ENCODE measurements at regions not wholly inside any gene's neighbourhood (a gene's known extent, or its start where the extent isn't known, plus 50 kb on each side); places are given as distances from the start of the nearest gene placed in this dataset.

DNA sequence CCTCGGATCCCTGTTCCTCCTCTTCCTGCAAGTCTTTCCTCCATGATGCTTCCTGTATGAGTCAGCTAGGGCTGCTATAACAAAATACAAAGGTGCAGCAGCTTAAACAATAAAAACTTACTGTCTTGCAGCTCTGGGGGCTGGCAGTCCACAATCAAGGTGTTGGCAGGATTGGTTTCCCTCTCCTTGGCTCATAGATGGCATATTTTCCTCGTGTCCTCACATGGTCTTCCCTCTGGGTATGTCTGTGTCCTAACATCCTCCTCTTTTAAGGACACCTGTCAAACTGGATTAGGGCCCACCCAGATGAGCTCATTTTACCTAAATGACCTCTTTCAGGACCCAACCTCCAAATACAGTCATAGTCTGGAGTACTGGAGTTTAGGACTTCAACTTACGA is 117.5 kb downstream of the MED10 start:
- intact Hi-C loops (cut with DNase I), result no loop called here
- no peaks in the 10 kb centered on the region for H3K4me1 ChIP-seq
- DNase-seq (no peak), ATAC-seq (no peak)
- H3K9me3 ChIP-seq, result no peaks in the 10 kb centered on the region
- no peak overlapping the region for H3K4me3 ChIP-seq
- H3K27ac ChIP-seq, result no peak overlapping the region
- H3K27me3 ChIP-seq, result no peaks in the 10 kb centered on the region
- H3K36me3 ChIP-seq, result no peaks in the 10 kb centered on the region
- no peak for TF ChIP-seq POLR2A (IDR thresholded peaks at IDR 0.05)
- TF ChIP-seq, protein P1, sequence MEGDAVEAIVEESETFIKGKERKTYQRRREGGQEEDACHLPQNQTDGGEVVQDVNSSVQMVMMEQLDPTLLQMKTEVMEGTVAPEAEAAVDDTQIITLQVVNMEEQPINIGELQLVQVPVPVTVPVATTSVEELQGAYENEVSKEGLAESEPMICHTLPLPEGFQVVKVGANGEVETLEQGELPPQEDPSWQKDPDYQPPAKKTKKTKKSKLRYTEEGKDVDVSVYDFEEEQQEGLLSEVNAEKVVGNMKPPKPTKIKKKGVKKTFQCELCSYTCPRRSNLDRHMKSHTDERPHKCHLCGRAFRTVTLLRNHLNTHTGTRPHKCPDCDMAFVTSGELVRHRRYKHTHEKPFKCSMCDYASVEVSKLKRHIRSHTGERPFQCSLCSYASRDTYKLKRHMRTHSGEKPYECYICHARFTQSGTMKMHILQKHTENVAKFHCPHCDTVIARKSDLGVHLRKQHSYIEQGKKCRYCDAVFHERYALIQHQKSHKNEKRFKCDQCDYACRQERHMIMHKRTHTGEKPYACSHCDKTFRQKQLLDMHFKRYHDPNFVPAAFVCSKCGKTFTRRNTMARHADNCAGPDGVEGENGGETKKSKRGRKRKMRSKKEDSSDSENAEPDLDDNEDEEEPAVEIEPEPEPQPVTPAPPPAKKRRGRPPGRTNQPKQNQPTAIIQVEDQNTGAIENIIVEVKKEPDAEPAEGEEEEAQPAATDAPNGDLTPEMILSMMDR (IDR thresholded peaks at IDR 0.05), result no peak
- WGBS (ENCODE audit: insufficient coverage, low coverage, low lambda C conversion rate, missing lambda C conversion rate), result 35% methylated on average over 2 of the region's 3 CpGs

DNA sequence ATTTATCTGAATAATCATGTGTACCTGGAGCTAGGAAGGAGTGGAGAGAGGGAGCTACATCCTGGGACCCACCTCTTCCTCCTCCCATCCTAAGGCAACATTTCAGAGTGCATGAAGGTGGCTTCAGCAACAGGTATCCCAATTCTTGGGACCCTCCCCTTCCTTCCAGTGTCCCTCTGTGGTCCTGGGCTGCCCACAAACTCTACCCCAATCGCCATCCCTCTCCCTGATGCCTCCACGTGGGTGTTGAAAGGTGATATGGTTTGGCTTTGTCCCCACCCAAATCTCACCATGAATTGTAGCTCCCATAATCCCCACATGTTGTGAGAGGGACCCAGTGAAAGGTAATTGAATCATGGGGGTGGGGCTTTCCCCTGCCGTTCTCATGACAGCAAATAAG is 121.4 kb downstream of the MED10 start:
- TF ChIP-seq POLR2A (IDR thresholded peaks at IDR 0.05), result no peak
- TF ChIP-seq, protein P1 (IDR thresholded peaks at IDR 0.05), result no peak
- intact Hi-C loops (cut with DNase I), result no loop called here
- H3K27ac ChIP-seq, result no peak overlapping the region

DNA sequence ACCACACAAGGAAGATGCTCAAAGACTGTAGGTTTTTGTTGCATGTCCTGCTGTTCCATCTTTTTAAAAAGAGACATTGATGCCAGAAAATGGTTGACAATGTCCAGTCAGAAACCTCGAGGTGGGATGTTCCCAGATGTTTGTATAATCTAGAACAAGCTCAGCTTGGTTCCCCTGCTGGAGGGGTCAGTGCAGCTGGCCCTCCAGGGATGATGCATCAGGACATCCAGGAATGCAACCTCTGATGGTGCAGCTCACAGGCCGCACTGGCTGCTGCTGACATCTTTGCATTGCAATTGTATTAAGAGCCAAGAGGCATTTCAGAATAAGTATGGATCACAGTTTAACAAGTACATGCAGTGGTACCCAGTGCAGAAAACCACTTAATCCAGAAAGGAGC is 122.4 kb downstream of the MED10 start:
- Histone ChIP-seq H3K4me3 (no peak overlapping the region), H3K4me1 (no peaks in the 10 kb centered on the region), H3K9me3 (no peaks in the 10 kb centered on the region), H3K36me3 (no peaks in the 10 kb centered on the region), H3K27me3 (no peaks in the 10 kb centered on the region), H3K27ac (no peak overlapping the region)
- TF ChIP-seq, protein P1 (IDR thresholded peaks at IDR 0.05), result no peak
- no peak for TF ChIP-seq POLR2A (IDR thresholded peaks at IDR 0.05)
- WGBS (ENCODE audit: insufficient coverage, low coverage, low lambda C conversion rate, missing lambda C conversion rate), result 27% methylated on average over 2 of the region's 2 CpGs
- DNase-seq (no peak), ATAC-seq (no peak)
- intact Hi-C loops (cut with DNase I), result no loop called here

More for the DNA sequence above, 121.4 kb downstream of the MED10 start:
- no peaks in the 10 kb centered on the region for H3K4me1 ChIP-seq
- H3K36me3 ChIP-seq, result no peaks in the 10 kb centered on the region
- no peak overlapping the region for H3K4me3 ChIP-seq
- DNase-seq (no peak), ATAC-seq (no peak)
- no peaks in the 10 kb centered on the region for H3K9me3 ChIP-seq
- 31% methylated on average over 1 of the region's 3 CpGs for WGBS (ENCODE audit: insufficient coverage, low coverage, low lambda C conversion rate, missing lambda C conversion rate)
- H3K27me3 ChIP-seq, result no peaks in the 10 kb centered on the region

DNA sequence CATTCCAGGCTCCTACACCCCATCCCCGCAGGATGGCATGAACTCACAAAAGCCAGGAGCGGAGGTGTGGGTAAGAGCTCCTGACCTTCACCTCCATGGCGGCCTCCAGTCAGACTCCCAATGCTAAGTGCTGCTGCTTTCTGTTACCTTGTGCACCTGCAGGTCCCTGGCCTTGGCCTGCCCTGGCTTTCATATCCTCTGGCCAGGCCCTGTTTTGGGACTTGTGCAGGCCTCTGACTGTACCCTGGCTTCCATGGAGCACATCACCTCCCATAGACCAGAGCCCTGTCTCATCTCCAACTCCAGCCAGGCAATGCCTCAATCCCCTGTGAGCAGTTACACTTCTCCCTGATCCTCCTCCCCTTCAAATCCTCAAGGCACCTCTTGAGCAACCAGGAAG is 124.5 kb downstream of the MED10 start:
- intact Hi-C loops (cut with DNase I), result no loop called here
- no peak for ATAC-seq

More for the DNA sequence above, 124.5 kb downstream of the MED10 start:
- WGBS (ENCODE audit: insufficient coverage, low coverage, low lambda C conversion rate, missing lambda C conversion rate), result no CpG with 5 or more reads among the region's 3 CpGs
- no peaks in the 10 kb centered on the region for H3K9me3 ChIP-seq
- no peak for TF ChIP-seq POLR2A (IDR thresholded peaks at IDR 0.05)
- TF ChIP-seq, protein P1 (IDR thresholded peaks at IDR 0.05), result no peak
- H3K4me3 ChIP-seq, result no peak overlapping the region
- no peaks in the 10 kb centered on the region for H3K36me3 ChIP-seq
- no peak overlapping the region for H3K27ac ChIP-seq
- no peak for DNase-seq
- no peaks in the 10 kb centered on the region for H3K27me3 ChIP-seq
- no peaks in the 10 kb centered on the region for H3K4me1 ChIP-seq
